Retinal pigment epithelial cell (primary cell): ENCODE measurements at regions not wholly inside any gene's neighbourhood (a gene's known extent, or its start where the extent isn't known, plus 50 kb on each side); places are given as distances from the start of the nearest gene placed in this dataset.

Source experiments
- DNase-seq: peaks from one replicate; pipeline ENCODE4 v3.0.0-alpha.2; 2010; ENCODE audit warnings: low read depth
- H3K4me3 ChIP-seq: 2 replicates; pipeline ENCODE4 v1.5.1; 2011; ENCODE audit warnings: mild to moderate bottlenecking, low read length, control low read depth, moderate library complexity
- CTCF ChIP-seq: conservative IDR thresholded peaks from 2 replicates; pipeline ENCODE4 v1.5.1; 2011; ENCODE audit warnings: low read depth, low read length, control low read depth, inconsistent platforms

GRCh38 chr5:1731091-1731639 is 68.5 kb downstream of the MRPL36 start:
- no peak overlapping the region for H3K4me3 ChIP-seq
- DNase-seq, result no peak
- TF ChIP-seq CTCF, result no peak

- no peak overlapping the region for H3K4me3 ChIP-seq
Measured at GRCh38 chr5:1730487-1730847, 69.2 kb downstream of the MRPL36 start.

GRCh38 chr5:1729641-1730486 is 69.8 kb downstream of the MRPL36 start:
- H3K4me3 ChIP-seq, result no peak overlapping the region
- no peak for DNase-seq
- TF ChIP-seq CTCF, result no peak

More at GRCh38 chr5:1730487-1730847, 69.2 kb downstream of the MRPL36 start:
- no peak for DNase-seq
- no peak for TF ChIP-seq CTCF

- no peak overlapping the region for H3K4me3 ChIP-seq
- TF ChIP-seq CTCF, result no peak
- no peak for DNase-seq
Measured at GRCh38 chr5:1728846-1729245, 70.8 kb downstream of the MRPL36 start.

- no peak overlapping the region for H3K4me3 ChIP-seq
- no peak for TF ChIP-seq CTCF
- DNase-seq, result no peak
Measured at GRCh38 chr5:1727571-1727970, 72.1 kb downstream of the MRPL36 start.

GRCh38 chr5:1726956-1727355 is 72.7 kb downstream of the MRPL36 start:
- TF ChIP-seq CTCF, result no peak
- no peak for DNase-seq
- no peak overlapping the region for H3K4me3 ChIP-seq

- H3K4me3 ChIP-seq, result no peak overlapping the region
- DNase-seq, result no peak
- no peak for TF ChIP-seq CTCF
Measured at GRCh38 chr5:1726469-1726865, 73.2 kb downstream of the MRPL36 start.
